ENCODE measurements at regions not wholly inside any gene's neighbourhood (a gene's known extent, or its start where the extent isn't known, plus 50 kb on each side); places are given as distances from the start of the nearest gene placed in this dataset.

DNA sequence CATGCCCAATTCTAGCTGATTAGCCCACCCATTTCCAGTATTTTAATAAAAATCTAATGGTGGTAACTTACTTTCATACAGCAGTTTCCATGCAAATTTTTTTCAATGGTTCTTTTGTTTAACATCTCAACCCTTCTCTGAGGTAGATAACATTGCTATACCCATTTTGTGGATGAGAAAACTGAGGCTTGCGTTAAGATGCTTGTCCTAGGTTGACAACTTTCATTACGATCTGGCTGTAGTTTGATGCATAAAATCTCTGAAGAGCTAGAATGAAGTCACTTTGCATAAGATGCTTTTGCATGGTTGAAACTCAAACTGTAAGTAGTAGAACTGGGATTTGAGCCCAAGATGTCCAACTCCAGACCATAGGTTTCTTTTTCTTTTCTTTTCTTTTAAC lies 309.5 kb upstream of the PODXL start:
- TF ChIP-seq, protein P1, sequence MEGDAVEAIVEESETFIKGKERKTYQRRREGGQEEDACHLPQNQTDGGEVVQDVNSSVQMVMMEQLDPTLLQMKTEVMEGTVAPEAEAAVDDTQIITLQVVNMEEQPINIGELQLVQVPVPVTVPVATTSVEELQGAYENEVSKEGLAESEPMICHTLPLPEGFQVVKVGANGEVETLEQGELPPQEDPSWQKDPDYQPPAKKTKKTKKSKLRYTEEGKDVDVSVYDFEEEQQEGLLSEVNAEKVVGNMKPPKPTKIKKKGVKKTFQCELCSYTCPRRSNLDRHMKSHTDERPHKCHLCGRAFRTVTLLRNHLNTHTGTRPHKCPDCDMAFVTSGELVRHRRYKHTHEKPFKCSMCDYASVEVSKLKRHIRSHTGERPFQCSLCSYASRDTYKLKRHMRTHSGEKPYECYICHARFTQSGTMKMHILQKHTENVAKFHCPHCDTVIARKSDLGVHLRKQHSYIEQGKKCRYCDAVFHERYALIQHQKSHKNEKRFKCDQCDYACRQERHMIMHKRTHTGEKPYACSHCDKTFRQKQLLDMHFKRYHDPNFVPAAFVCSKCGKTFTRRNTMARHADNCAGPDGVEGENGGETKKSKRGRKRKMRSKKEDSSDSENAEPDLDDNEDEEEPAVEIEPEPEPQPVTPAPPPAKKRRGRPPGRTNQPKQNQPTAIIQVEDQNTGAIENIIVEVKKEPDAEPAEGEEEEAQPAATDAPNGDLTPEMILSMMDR (IDR thresholded peaks at IDR 0.05): no peak
- H3K4me3 ChIP-seq: no peak overlapping the region
- H3K27ac ChIP-seq: no peak overlapping the region
- H3K36me3 ChIP-seq: no peaks in the 10 kb centered on the region
- H3K4me1 ChIP-seq: peaks cover 0 to 7% (median 0%) of the 10 kb centered on the region in 4 donors
- intact Hi-C loops (cut with DNase I; ENCODE audit: low total_unique reads): no loop called here
- H3K9me3 ChIP-seq: no peaks in the 10 kb centered on the region
- H3K27me3 ChIP-seq: peaks cover 0 to 9% of the 10 kb centered on the region in 2 donors
- DNase-seq: no peak

DNA sequence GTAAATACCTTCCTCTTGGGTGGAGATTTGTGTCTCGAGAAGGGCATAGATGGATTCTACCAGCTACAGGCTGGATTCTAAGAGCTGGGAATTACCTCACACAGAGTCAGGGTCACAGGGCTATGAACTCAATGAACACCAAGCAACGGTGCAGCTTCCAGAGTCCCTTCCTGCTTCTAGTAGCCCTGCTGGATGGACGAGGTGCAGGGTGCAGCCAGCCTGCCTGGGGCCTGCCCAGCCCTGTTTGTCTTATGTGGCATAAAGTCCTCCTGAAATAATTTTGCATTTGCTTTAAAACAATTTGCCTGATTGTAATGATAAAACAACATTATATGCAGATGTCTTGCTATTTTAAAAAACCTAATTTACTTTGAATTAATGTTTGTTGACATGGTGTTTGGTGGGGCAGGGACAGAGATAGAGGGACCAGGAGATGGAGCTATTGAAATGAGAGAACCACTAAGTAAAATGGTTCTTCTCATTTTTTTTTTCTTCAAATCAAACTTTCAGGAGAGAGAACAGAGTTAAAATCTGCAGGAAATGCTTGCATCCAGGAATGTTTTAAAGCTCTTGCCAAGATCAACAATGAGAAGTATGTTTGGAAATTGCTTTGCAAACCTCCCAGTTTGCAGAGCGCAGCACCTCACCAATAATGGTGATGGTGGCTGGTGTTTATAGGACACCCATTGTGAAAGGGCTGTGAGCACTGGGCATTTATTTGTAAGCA lies 305.4 kb upstream of the PODXL start:
- DNase-seq: no peak
- Histone ChIP-seq H3K9me3 (no peaks in the 10 kb centered on the region), H3K27me3 (no peaks in the 10 kb centered on the region), H3K36me3 (no peaks in the 10 kb centered on the region), H3K4me3 (no peak overlapping the region), H3K4me1 (peaks cover 0 to 7% (median 0%) of the 10 kb centered on the region in 4 donors), H3K27ac (no peak overlapping the region)
- intact Hi-C loops (cut with DNase I; ENCODE audit: low total_unique reads): no loop called here
- TF ChIP-seq, protein P1 (IDR thresholded peaks at IDR 0.05): no peak

DNA sequence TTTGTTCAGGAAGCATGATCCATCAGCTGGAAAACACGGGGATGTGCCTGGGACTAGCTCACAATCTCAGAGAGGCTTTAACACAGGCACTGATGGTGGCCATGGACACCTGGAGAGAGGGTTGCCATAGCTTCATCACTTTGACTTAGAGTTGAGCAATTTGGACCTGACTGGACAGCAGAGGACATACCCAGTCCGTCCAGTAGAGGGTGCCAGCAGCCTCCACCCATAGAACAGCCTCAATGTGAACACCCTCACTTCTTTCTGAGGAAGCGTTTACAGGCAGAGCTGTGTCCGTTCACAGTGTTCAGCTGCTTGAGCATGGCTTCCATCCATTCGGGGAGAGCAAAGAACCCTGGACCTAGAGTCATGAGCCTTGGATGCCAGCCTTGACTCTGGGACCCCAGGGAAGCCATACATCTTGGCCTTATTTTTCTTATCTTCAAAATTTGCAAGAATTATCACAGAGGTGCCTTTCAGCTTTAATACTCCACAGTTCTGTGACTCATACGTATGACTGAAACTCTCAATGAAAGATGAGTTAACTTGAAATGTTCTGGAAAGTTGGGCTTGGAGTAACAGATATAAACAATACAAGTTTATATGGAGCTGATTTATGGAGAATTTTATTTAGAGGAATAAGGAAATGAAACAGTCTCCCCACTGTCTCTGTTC lies 302.9 kb upstream of the PODXL start:
- Histone ChIP-seq H3K9me3 (peaks cover 0 to 4% (median 0%) of the 10 kb centered on the region in 3 donors), H3K27ac (no peak overlapping the region), H3K4me1 (peaks cover 0 to 7% (median 0%) of the 10 kb centered on the region in 4 donors), H3K4me3 (no peak overlapping the region), H3K27me3 (no peaks in the 10 kb centered on the region), H3K36me3 (no peaks in the 10 kb centered on the region)
- TF ChIP-seq, protein P1 (IDR thresholded peaks at IDR 0.05): peak; percentile 62 to 77
- peak; percentile 63 to 69 for DNase-seq
- intact Hi-C loops (cut with DNase I; ENCODE audit: low total_unique reads): no loop called here

DNA sequence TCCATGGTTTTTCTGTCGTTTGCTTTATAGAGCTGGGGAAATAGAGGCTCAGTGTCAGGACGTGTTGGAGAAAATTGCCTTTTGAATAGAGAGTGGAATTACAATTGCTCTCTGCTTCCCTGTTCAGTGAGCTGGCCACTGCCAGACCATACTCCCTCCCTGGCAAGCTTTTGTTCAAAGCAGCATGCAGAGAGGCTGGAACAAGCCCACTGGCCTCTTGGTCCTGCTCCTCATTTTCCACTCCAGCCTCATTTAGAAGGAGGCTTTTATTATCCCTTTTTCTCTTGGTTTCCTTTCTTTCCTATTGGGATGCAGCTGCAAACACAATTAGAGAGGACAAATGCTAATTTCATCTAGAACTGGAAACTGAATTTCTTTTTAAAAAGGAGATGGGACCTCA lies 302.2 kb upstream of the PODXL start:
- intact Hi-C loops (cut with DNase I; ENCODE audit: low total_unique reads): no loop called here
- DNase-seq: no peak

DNA sequence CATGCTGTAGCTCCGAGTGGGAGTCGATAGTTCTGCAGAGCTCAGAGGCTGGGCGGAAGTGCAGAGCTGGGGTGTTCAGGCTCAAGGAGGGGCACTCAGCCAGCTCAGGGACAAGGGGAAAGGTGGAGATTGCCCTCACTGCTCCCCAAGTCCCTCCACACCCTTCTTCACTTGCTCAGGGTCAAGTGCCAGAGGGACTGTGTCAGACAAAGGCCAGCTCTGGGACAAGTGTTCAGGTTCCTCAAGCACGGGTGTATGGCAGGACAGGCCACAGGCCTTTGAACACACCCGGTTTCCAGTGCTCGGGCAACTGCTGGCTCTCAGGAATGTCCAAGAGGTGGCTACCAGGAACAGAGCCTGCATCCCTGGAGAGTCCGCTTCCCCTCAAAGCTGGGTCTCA lies 293.0 kb upstream of the PODXL start:
- DNase-seq: no peak
- intact Hi-C loops (cut with DNase I; ENCODE audit: low total_unique reads): no loop called here
- Histone ChIP-seq H3K9me3 (peaks cover 0 to 5% (median 0%) of the 10 kb centered on the region in 3 donors), H3K4me3 (no peak overlapping the region), H3K36me3 (no peaks in the 10 kb centered on the region), H3K27ac (no peak overlapping the region), H3K4me1 (no peaks in the 10 kb centered on the region), H3K27me3 (peaks cover 0 to 26% of the 10 kb centered on the region in 2 donors)
- TF ChIP-seq, protein P1 (IDR thresholded peaks at IDR 0.05): no peak

More for the DNA sequence above, 302.2 kb upstream of the PODXL start:
- Histone ChIP-seq H3K9me3 (peaks cover 0 to 7% (median 0%) of the 10 kb centered on the region in 3 donors), H3K4me3 (no peak overlapping the region), H3K4me1 (peaks cover 0 to 7% (median 0%) of the 10 kb centered on the region in 4 donors), H3K27me3 (no peaks in the 10 kb centered on the region), H3K36me3 (no peaks in the 10 kb centered on the region), H3K27ac (no peak overlapping the region)
- TF ChIP-seq, protein P1 (IDR thresholded peaks at IDR 0.05): no peak
